Urothelium cell line (cell line): ENCODE measurements at regions not wholly inside any gene's neighbourhood (a gene's known extent, or its start where the extent isn't known, plus 50 kb on each side); places are given as distances from the start of the nearest gene placed in this dataset.

Experiments used
- DNase-seq: peaks from one replicate; pipeline ENCODE4 v3.0.0; 2011; ENCODE audit warnings: low spot score, mixed read lengths
- FAIRE-seq: peaks from 2 replicates; lab custom pipeline; 2011; peaks lifted over from hg19 to GRCh38; lab: Jason Lieb, UNC

GRCh38 chr14:38536376-38537038, 280.6 kb upstream of the CLEC14A start:
- DNase-seq (no peak), FAIRE-seq (no peak)

- DNase-seq (no peak), FAIRE-seq (no peak)
Measured at GRCh38 chr14:38528582-38528981, 272.7 kb upstream of the CLEC14A start.

- DNase-seq (no peak), FAIRE-seq (no peak)
Measured at GRCh38 chr14:38527502-38527878, 271.6 kb upstream of the CLEC14A start.

GRCh38 chr14:38526826-38527501, 271.1 kb upstream of the CLEC14A start:
- DNase-seq (no peak), FAIRE-seq (no peak)

GRCh38 chr14:38524636-38525509, 269.0 kb upstream of the CLEC14A start:
- DNase-seq (no peak), FAIRE-seq (no peak)

- DNase-seq (no peak), FAIRE-seq (no peak)
Measured at GRCh38 chr14:38522724-38523123, 266.8 kb upstream of the CLEC14A start.

- DNase-seq (no peak), FAIRE-seq (no peak)
Measured at GRCh38 chr14:38521591-38521990, 265.7 kb upstream of the CLEC14A start.

GRCh38 chr14:38517426-38517825, 261.5 kb upstream of the CLEC14A start:
- FAIRE-seq (no peak), DNase-seq (no peak)

- DNase-seq = no peak
- FAIRE-seq = no peak
Measured at GRCh38 chr14:38512236-38512635, 256.3 kb upstream of the CLEC14A start.

- FAIRE-seq (no peak), DNase-seq (no peak)
Measured at GRCh38 chr14:38507299-38507698, 251.4 kb upstream of the CLEC14A start.

- FAIRE-seq = no peak
- DNase-seq = no peak
Measured at GRCh38 chr14:38505973-38506249, 250.0 kb upstream of the CLEC14A start.

GRCh38 chr14:38505221-38505972, 249.5 kb upstream of the CLEC14A start:
- no peak for FAIRE-seq
- DNase-seq = no peak

- DNase-seq (no peak), FAIRE-seq (no peak)
Measured at GRCh38 chr14:38504175-38504574, 248.3 kb upstream of the CLEC14A start.

GRCh38 chr14:38502239-38502638, 246.3 kb upstream of the CLEC14A start:
- DNase-seq (no peak), FAIRE-seq (no peak)

GRCh38 chr14:38500125-38500524, 244.2 kb upstream of the CLEC14A start:
- FAIRE-seq = no peak

GRCh38 chr14:38496092-38496491, 240.2 kb upstream of the CLEC14A start:
- DNase-seq = no peak
- no peak for FAIRE-seq

More at GRCh38 chr14:38500125-38500524, 244.2 kb upstream of the CLEC14A start:
- DNase-seq = no peak

GRCh38 chr14:38490273-38490672, 234.4 kb upstream of the CLEC14A start:
- DNase-seq (no peak), FAIRE-seq (no peak)

- DNase-seq (no peak), FAIRE-seq (no peak)
Measured at GRCh38 chr14:38485026-38485425, 229.1 kb upstream of the CLEC14A start.

- DNase-seq (no peak), FAIRE-seq (no peak)
Measured at GRCh38 chr14:38481952-38482678, 226.2 kb upstream of the CLEC14A start.

GRCh38 chr14:38469156-38469555, 213.3 kb upstream of the CLEC14A start:
- DNase-seq = no peak
- no peak for FAIRE-seq

GRCh38 chr14:38442208-38442607, 186.3 kb upstream of the CLEC14A start:
- DNase-seq (no peak), FAIRE-seq (no peak)
